HG03097 (cell line): ENCODE measurements at regions not wholly inside any gene's neighbourhood (a gene's known extent, or its start where the extent isn't known, plus 50 kb on each side); places are given as distances from the start of the nearest gene placed in this dataset.

Experiments
- ATAC-seq: cut with Tn5 transposase; IDR thresholded peaks from one replicate; pipeline ENCODE4 v1.9.1; 2021; ENCODE audit not compliant: unreplicated experiment, low FRiP score

GRCh38 chr6:144335311-144335861, 50.3 kb downstream of the UTRN start:
- ATAC-seq = no peak

GRCh38 chr6:144335914-144336313, 50.8 kb downstream of the UTRN start:
- peak; percentile 84 for ATAC-seq

- no peak for ATAC-seq
Measured at GRCh38 chr6:144336900-144337299, 51.8 kb downstream of the UTRN start.

- no peak for ATAC-seq
Measured at GRCh38 chr6:144338474-144338873, 53.3 kb downstream of the UTRN start.

- ATAC-seq = no peak
Measured at GRCh38 chr6:144338951-144339700, 54.0 kb downstream of the UTRN start.

- no peak for ATAC-seq
Measured at GRCh38 chr6:144339859-144340452, 54.8 kb downstream of the UTRN start.

- no peak for ATAC-seq
Measured at GRCh38 chr6:144340541-144341371, 55.6 kb downstream of the UTRN start.

- peak; percentile 37 for ATAC-seq
Measured at GRCh38 chr6:144341831-144342527, 56.8 kb downstream of the UTRN start.

GRCh38 chr6:144343701-144344428, 58.7 kb downstream of the UTRN start:
- ATAC-seq = peak; percentile 63

GRCh38 chr6:144344646-144345045, 59.5 kb downstream of the UTRN start:
- peak; percentile 27 for ATAC-seq

GRCh38 chr6:144345451-144345850, 60.3 kb downstream of the UTRN start:
- no peak for ATAC-seq

GRCh38 chr6:144346719-144347447, 61.7 kb downstream of the UTRN start:
- no peak for ATAC-seq

GRCh38 chr6:144347448-144347759, 62.3 kb downstream of the UTRN start:
- ATAC-seq = no peak

- no peak for ATAC-seq
Measured at GRCh38 chr6:144347933-144348332, 62.8 kb downstream of the UTRN start.

- peak; percentile 33 for ATAC-seq
Measured at GRCh38 chr6:144349690-144350527, 64.8 kb downstream of the UTRN start.

- no peak for ATAC-seq
Measured at GRCh38 chr6:144350528-144350880, 65.4 kb downstream of the UTRN start.

GRCh38 chr6:144351379-144352127, 66.4 kb downstream of the UTRN start:
- no peak for ATAC-seq

GRCh38 chr6:144352331-144352730, 67.2 kb downstream of the UTRN start:
- ATAC-seq = no peak
